GM21515 (cell line): ENCODE measurements at regions not wholly inside any gene's neighbourhood (a gene's known extent, or its start where the extent isn't known, plus 50 kb on each side); places are given as distances from the start of the nearest gene placed in this dataset.

ENCODE experiments used
- ATAC-seq: cut with Tn5 transposase; IDR thresholded peaks from one replicate; pipeline ENCODE4 v1.9.1; 2021; ENCODE audit not compliant: unreplicated experiment

- no peak for ATAC-seq
These were observed 65.4 kb upstream of the STEAP1B start for GRCh38 chr7:22565315-22565811.

DNA sequence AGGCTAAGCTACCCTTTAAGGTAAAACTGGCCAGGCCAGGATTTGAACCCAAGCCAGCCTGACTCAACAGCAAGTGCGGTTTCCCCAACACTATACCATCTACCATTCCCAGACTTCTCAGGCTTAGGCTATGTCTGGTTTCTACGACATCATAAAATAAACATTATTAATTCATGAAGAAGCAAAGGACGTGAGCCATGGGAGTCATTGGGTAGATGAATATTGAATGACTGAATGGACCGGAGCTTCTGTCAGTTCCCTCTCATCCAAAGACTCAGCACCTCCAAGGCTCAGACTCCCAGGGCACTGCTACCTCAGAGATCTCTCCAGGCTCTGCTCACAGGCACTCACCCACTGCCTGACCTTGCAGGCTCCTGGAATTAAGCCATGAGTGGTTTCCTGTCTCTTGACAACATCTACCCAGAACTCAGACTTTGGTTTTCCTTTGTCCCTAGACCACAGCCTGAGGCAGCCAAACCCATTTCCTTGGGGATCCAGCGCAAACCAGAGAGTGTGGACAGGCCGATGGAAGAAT lies 64.6 kb upstream of the STEAP1B start:
- no peak for ATAC-seq

DNA sequence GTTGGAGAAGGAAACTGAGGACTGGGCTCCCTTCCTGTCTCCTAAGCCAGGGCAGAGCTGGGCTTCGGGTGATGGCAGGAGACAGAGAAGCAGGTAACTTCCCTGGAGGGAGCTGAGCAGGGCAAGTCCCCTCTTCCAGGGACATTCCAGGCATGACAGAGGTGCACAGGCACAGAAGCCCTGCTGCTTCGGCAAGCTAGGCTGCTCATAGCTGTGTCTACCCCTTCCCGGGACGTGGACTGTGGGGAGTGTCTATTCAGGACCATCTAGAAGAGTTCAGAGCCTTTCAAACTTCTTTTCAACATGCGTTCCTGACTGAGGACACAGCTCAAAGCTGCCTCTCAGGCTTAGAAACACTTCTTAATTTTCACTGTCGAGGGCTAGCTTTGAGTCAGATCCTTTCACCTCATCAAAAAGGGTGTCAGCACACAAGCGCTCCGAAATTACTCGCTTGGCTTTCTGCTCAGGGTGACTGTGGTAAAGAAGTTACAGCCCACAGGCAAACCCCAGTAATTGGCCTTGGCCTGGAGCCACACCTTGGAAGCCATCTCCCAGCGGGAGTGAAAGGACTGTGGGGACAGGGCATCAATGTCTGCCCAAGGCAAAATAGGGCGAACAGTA lies 63.7 kb upstream of the STEAP1B start:
- ATAC-seq: no peak

DNA sequence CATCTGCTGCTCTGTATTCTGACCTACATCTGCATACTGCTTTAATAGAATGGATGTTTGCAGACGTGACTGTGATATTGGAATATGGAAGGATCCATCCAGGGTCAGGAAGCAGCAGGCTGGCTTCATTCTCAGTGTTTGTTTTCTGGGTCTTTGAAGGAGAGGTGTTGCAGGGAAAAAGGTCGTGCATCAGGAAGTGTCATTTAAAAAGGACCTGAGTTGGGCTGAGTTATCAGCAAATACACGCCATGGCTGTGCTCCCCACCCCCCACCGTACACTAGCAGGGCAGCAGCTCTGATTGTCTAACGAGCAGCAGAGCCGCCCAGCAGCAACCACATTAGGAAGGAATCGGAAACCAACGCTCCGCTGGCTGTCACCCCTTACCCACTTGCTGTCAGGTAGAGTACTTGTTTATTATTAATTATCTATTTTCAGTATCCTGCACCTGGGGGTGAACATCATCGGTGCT lies 63.1 kb upstream of the STEAP1B start:
- no peak for ATAC-seq

- no peak for ATAC-seq
These were observed 62.1 kb upstream of the STEAP1B start for GRCh38 chr7:22561895-22562593.

GRCh38 chr7:22561321-22561811 lies 61.4 kb upstream of the STEAP1B start:
- ATAC-seq: no peak

DNA sequence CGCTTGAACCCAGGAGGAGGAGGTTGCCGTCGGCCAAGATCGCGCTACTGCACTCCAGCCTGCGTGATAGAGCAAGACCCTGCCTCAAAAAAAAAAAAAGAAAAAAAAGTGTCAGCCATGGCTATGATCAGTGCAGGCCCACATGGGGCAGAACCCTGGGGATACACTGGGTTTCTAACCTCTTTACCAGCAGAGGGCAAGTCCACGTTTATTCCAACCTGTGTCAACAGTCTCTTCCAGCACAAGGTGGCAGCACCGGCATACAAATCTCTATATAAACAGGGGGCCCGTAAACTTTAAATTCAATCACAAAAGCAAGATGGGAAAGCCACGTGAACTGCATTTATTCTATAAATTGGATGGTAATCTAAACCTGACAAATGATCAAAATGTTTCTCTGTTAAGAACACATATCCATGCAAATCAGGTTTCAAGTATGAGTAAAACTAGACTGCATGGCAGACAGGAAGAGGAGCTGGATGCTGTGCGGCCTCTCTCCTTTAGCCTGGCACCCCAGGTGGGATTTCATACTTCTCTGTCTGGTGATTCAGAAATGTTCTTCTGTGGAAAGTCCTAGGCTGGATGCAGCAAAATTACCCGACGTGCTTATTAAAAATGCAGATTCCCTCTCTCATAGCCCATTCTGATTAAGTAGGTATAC lies 60.0 kb upstream of the STEAP1B start:
- peak; percentile 47 for ATAC-seq

- no peak for ATAC-seq
These were observed 57.2 kb upstream of the STEAP1B start for GRCh38 chr7:22557167-22557566.

- no peak for ATAC-seq
These were observed 55.5 kb upstream of the STEAP1B start for GRCh38 chr7:22555476-22555875.

DNA sequence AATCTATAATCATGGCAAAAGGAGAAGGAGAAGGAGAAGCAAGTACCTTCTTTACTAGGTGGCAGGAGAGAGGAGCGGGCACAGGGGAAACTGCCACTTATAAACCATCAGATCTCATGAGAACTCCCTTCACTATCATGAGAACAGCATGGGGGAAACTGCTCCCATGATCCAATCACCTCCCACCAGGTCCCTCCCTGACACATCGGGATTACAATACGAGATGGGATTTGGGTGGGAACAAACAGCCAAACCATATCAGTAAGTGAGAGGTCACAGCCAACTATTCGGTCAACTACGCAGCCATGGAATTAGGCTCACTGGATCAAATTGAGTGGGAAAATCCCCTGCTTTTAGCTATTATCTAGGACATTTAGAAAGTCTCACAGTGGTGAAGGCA lies 54.2 kb upstream of the STEAP1B start:
- no peak for ATAC-seq

GRCh38 chr7:22551768-22552513 lies 52.0 kb upstream of the STEAP1B start:
- ATAC-seq: peak; percentile 83

GRCh38 chr7:22550514-22551030 lies 50.6 kb upstream of the STEAP1B start:
- ATAC-seq: no peak

GRCh38 chr7:22549667-22550513 lies 49.9 kb upstream of the STEAP1B start:
- ATAC-seq: no peak
